ENCODE measurements at regions not wholly inside any gene's neighbourhood (a gene's known extent, or its start where the extent isn't known, plus 50 kb on each side); places are given as distances from the start of the nearest gene placed in this dataset.

DNA sequence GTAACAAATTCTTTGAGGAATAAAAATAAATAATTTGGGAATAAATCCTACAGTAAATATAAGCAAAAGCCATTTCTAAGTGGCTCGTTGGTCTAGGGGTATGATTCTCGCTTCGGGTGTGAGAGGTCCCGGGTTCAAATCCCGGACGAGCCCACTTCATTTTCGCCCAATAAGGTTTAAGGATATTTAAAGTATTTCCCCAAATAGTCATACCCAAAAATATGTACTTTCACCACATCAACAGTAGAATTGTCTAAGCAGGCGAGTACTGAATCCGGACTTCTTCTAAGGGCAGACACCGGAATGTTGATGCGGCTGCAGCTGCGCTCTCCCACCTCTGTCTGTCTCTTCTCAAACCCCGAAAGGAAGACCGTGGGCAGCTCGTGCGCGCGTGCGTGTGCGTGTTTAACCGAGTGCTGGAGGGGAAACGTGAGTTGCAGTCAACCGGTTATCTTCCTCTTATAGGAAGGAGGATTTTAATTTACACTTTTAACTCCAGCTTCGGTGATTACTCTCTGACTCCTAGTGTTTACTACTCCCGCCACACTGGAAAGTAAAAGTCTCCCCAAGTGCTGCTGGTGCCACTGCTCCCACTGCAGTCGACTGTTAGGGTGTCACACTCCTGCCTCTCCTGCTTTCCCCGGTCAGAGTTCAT lies 155.7 kb upstream of the PRSS16 start (continued):
- no peak for TF ChIP-seq ZBTB34 (CRISPR knock-in tag; IDR thresholded peaks at IDR 0.05)
- TF ChIP-seq ZNF451 (CRISPR knock-in tag; IDR thresholded peaks at IDR 0.05): no peak
- no peak for TF ChIP-seq RFXAP (CRISPR knock-in tag; IDR thresholded peaks at IDR 0.05; ENCODE audit: borderline replicate concordance)
- TF ChIP-seq, protein P1, sequence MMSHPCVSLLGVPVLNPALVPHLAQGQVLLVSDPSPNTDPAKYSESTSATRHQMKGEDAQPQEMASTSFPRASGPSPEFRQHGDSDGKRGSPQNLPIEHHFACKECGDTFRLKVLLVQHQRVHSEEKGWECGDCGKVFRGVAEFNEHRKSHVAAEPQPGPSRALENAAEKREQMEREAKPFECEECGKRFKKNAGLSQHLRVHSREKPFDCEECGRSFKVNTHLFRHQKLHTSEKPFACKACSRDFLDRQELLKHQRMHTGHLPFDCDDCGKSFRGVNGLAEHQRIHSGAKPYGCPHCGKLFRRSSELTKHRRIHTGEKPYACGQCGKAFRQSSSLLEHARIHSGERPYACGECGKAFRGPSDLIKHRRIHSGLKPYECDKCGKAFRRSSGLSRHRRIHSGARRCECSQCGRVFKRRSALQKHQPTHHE (CRISPR knock-in tag; IDR thresholded peaks at IDR 0.05; ENCODE audit: borderline replicate concordance): no peak
- TF ChIP-seq ZNF510 (CRISPR knock-in tag; IDR thresholded peaks at IDR 0.05; ENCODE audit: low read depth): no peak
- no peak for TF ChIP-seq SMAD9 (CRISPR knock-in tag; IDR thresholded peaks at IDR 0.05)
- TF ChIP-seq ZNF879 (CRISPR knock-in tag; IDR thresholded peaks at IDR 0.05): no peak
- TF ChIP-seq, protein P2, sequence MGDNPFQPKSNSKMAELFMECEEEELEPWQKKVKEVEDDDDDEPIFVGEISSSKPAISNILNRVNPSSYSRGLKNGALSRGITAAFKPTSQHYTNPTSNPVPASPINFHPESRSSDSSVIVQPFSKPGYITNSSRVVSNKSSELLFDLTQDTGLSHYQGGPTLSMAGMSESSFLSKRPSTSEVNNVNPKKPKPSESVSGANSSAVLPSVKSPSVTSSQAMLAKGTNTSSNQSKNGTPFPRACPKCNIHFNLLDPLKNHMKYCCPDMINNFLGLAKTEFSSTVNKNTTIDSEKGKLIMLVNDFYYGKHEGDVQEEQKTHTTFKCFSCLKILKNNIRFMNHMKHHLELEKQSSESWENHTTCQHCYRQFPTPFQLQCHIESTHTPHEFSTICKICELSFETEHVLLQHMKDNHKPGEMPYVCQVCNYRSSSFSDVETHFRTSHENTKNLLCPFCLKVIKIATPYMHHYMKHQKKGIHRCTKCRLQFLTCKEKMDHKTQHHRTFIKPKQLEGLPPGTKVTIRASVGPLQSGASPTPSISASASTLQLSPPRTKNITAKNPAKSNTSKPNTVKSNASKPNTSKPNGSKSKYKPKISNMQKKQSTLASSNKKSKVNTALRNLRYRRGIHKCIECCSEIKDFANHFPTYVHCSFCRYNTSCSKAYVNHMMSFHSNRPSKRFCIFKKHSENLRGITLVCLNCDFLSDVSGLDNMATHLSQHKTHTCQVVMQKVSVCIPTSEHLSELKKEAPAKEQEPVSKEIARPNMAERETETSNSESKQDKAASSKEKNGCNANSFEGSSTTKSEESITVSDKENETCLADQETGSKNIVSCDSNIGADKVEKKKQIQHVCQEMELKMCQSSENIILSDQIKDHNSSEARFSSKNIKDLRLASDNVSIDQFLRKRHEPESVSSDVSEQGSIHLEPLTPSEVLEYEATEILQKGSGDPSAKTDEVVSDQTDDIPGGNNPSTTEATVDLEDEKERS (CRISPR knock-in tag; IDR thresholded peaks at IDR 0.05): 0 out of 2 replicates have a peak, but pooled peaks have one; percentile 38
- TF ChIP-seq THAP11 (CRISPR knock-in tag; IDR thresholded peaks at IDR 0.05): 0 out of 2 replicates have a peak, but pooled peaks have one; percentile 14
- no peak for TF ChIP-seq TGIF2 (CRISPR knock-in tag; IDR thresholded peaks at IDR 0.05)
- no peak for TF ChIP-seq NR2F1 (CRISPR knock-in tag; IDR thresholded peaks at IDR 0.05)
- TF ChIP-seq ARID2 (CRISPR knock-in tag; IDR thresholded peaks at IDR 0.05; ENCODE audit: borderline replicate concordance): no peak
- 0 out of 2 replicates have a peak, but pooled peaks have one; percentile 41 for TF ChIP-seq HDAC2 (CRISPR knock-in tag; IDR thresholded peaks at IDR 0.05)
- no peak for TF ChIP-seq ZNF749 (CRISPR knock-in tag; IDR thresholded peaks at IDR 0.05; ENCODE audit: borderline replicate concordance)
- TF ChIP-seq, protein P3, sequence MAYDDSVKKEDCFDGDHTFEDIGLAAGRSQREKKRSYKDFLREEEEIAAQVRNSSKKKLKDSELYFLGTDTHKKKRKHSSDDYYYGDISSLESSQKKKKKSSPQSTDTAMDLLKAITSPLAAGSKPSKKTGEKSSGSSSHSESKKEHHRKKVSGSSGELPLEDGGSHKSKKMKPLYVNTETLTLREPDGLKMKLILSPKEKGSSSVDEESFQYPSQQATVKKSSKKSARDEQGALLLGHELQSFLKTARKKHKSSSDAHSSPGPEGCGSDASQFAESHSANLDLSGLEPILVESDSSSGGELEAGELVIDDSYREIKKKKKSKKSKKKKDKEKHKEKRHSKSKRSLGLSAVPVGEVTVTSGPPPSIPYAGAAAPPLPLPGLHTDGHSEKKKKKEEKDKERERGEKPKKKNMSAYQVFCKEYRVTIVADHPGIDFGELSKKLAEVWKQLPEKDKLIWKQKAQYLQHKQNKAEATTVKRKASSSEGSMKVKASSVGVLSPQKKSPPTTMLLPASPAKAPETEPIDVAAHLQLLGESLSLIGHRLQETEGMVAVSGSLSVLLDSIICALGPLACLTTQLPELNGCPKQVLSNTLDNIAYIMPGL (CRISPR knock-in tag; IDR thresholded peaks at IDR 0.05; ENCODE audit: borderline replicate concordance in 1 of 2, low read depth in 1 of 2): peak; percentile 61 to 71; a peak in 3 of 4 replicates
- no peak for TF ChIP-seq ZBTB26 (CRISPR knock-in tag; IDR thresholded peaks at IDR 0.05; ENCODE audit: borderline replicate concordance)
- TF ChIP-seq EEA1 (CRISPR knock-in tag; IDR thresholded peaks at IDR 0.05; ENCODE audit: borderline replicate concordance): no peak
- peak; percentile 50; the same call in 1 of the 2 replicates for TF ChIP-seq CBX5 (CRISPR knock-in tag; IDR thresholded peaks at IDR 0.05; ENCODE audit: borderline replicate concordance)
- no peak for TF ChIP-seq GLI4 (CRISPR knock-in tag; IDR thresholded peaks at IDR 0.05; ENCODE audit: borderline replicate concordance)
- no peak; the same call in 1 of the 2 replicates for TF ChIP-seq ERF (CRISPR knock-in tag; IDR thresholded peaks at IDR 0.05)

All from HepG2 (cell line).